Prostate gland (tissue), 2 donors: ENCODE measurements at regions not wholly inside any gene's neighbourhood (a gene's known extent, or its start where the extent isn't known, plus 50 kb on each side); places are given as distances from the start of the nearest gene placed in this dataset.

Experiments
- CTCF ChIP-seq, 4 experiments: fragments of 200-600 bp in 2 of 4; fragments of 450-650 bp in 2 of 4; sonication (generic) in 2 of 4; IDR thresholded peaks; 1 replicate in 3 of 4; 2 replicates in 1 of 4; pipeline ENCODE4 v1.5.1; 2016 to 2019; ENCODE audit warnings: antibody characterized with exemption in 4 of 4, mild to moderate bottlenecking in 2 of 4, moderate library complexity in 2 of 4
- POLR2AphosphoS5 ChIP-seq: sonication (generic); formaldehyde crosslinking; IDR thresholded peaks from one replicate; pipeline ENCODE4 v1.6.1; 2017; ENCODE audit warnings: antibody characterized with exemption

- TF ChIP-seq CTCF (IDR thresholded peaks at IDR 0.05) (no peak), POLR2AphosphoS5 (no peak)
Observed at GRCh38 chr2:144625626-144626025, 105.7 kb upstream of the ZEB2 start.
